Osteoblast (primary cell): ENCODE measurements at regions not wholly inside any gene's neighbourhood (a gene's known extent, or its start where the extent isn't known, plus 50 kb on each side); places are given as distances from the start of the nearest gene placed in this dataset.

Experiments used
- DNase-seq: peaks from one replicate; pipeline ENCODE4 v3.0.0; 2011; ENCODE audit warnings: low spot score, mixed read lengths; ENCODE audit not compliant: insufficient read length; ENCODE audit errors: missing footprints
- H2AFZ ChIP-seq: 2 replicates; pipeline ENCODE4 v1.6.0; 2011; ENCODE audit warnings: mild to moderate bottlenecking, low read length
- H3K27ac ChIP-seq: 2 replicates; pipeline ENCODE4 v1.5.1; 2011; ENCODE audit warnings: mild to moderate bottlenecking, low read depth, low read length, moderate library complexity
- H3K27me3 ChIP-seq: 2 replicates; pipeline ENCODE4 v1.6.0; 2012; ENCODE audit warnings: mild to moderate bottlenecking, control low read depth, inconsistent platforms, low read length, moderate library complexity; ENCODE audit not compliant: insufficient read depth
- H3K36me3 ChIP-seq: 2 replicates; pipeline ENCODE4 v1.5.1; 2011; ENCODE audit warnings: mild to moderate bottlenecking, low read length, control low read depth, moderate library complexity; ENCODE audit not compliant: insufficient read depth
- H3K4me1 ChIP-seq: 2 replicates; pipeline ENCODE4 v1.5.1; 2011; ENCODE audit warnings: mild to moderate bottlenecking, low read length, control low read depth, moderate library complexity; ENCODE audit not compliant: insufficient read depth
- H3K4me2 ChIP-seq: 2 replicates; pipeline ENCODE4 v1.6.0; 2011; ENCODE audit warnings: mild to moderate bottlenecking, low read length; ENCODE audit not compliant: insufficient read depth
- H3K4me3 ChIP-seq: fragments of 200-600 bp; sonication (generic); 3 replicates; pipeline ENCODE4 v1.5.1; 2012; ENCODE audit warnings: mild to moderate bottlenecking, low read length, inconsistent platforms; ENCODE audit not compliant: insufficient read depth
- H3K79me2 ChIP-seq: 2 replicates; pipeline ENCODE4 v1.6.0; 2012; ENCODE audit warnings: mild to moderate bottlenecking, low read length, control low read depth, inconsistent platforms; ENCODE audit not compliant: insufficient read depth
- H3K9me3 ChIP-seq: 2 replicates; pipeline ENCODE4 v1.5.1; 2011; ENCODE audit warnings: low read depth, low read length, control low read depth
- H4K20me1 ChIP-seq: 2 replicates; pipeline ENCODE4 v1.6.0; 2012; ENCODE audit warnings: mild to moderate bottlenecking, low read length, control low read depth; ENCODE audit not compliant: insufficient read depth
- CTCF ChIP-seq: IDR thresholded peaks from 2 replicates; pipeline ENCODE4 v1.5.1; 2011; ENCODE audit warnings: mild to moderate bottlenecking, low read depth, low read length, moderate library complexity; ENCODE audit errors: extremely low read depth

- Histone ChIP-seq H3K27ac (no peak overlapping the region), H3K9me3 (no peaks in the 10 kb centered on the region), H2AFZ (no peak overlapping the region), H3K27me3 (peaks cover 6% of the 10 kb centered on the region), H4K20me1 (no peaks in the 10 kb centered on the region), H3K4me3 (no peak overlapping the region), H3K4me2 (no peak overlapping the region), H3K36me3 (no peaks in the 10 kb centered on the region), H3K4me1 (no peaks in the 10 kb centered on the region), H3K79me2 (no peaks in the 10 kb centered on the region)
- no peak for TF ChIP-seq CTCF
- DNase-seq, result no peak
Observed at GRCh38 chr15:61376961-61377360, 147.9 kb upstream of the RORA start.

DNA sequence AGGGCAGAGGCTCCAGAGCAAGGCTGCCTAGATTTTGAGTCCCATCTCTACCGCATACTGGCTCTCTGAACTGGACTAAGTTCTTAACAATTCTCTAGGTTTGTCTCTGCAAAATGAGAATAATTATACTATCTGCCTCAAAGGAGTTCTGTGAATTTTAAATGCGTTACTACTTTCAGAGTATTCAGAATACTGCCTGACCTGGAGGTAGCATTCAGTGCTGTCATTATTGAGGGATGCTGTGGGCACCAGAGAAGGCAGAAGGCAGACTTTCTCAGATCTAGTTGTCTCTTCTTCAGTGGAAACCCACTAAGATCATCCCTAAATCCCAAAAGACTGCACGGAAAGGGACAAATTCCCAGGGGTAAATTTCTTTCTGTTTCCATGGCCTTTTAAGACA, 147.4 kb upstream of the RORA start:
- TF ChIP-seq CTCF, result no peak
- no peak overlapping the region for H3K27ac ChIP-seq
- DNase-seq, result no peak
- H3K4me3 ChIP-seq, result no peak overlapping the region
- H3K4me1 ChIP-seq, result no peaks in the 10 kb centered on the region
- no peak overlapping the region for H3K4me2 ChIP-seq
- no peaks in the 10 kb centered on the region for H3K36me3 ChIP-seq
- H4K20me1 ChIP-seq, result no peaks in the 10 kb centered on the region
- H3K9me3 ChIP-seq, result no peaks in the 10 kb centered on the region
- no peaks in the 10 kb centered on the region for H3K79me2 ChIP-seq
- peaks cover 6% of the 10 kb centered on the region for H3K27me3 ChIP-seq
- H2AFZ ChIP-seq, result no peak overlapping the region

DNA sequence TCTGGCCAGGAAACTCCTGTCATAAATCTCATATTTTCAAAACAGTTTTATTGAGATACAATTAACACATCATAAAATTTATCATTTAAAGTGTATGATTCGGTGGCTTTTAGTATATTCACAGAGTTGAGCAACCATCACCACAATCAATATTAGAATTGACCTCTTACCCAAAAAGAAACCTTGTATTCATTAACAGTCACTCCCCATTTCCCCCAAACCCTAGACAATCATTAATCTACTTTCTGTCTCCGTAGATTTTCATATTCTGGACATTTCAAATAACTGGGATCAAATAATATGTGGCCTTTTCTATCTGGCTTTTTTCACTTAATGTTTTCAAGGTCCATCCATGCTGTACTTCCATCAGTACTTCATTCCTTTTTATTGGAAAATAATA, 145.7 kb upstream of the RORA start:
- Histone ChIP-seq H3K27me3 (peaks cover 3% of the 10 kb centered on the region), H3K4me2 (no peak overlapping the region), H3K27ac (no peak overlapping the region), H2AFZ (no peak overlapping the region), H3K36me3 (no peaks in the 10 kb centered on the region), H3K4me3 (no peak overlapping the region), H3K4me1 (no peaks in the 10 kb centered on the region), H3K9me3 (no peaks in the 10 kb centered on the region), H4K20me1 (no peaks in the 10 kb centered on the region), H3K79me2 (no peaks in the 10 kb centered on the region)
- DNase-seq, result no peak
- TF ChIP-seq CTCF, result no peak

DNA sequence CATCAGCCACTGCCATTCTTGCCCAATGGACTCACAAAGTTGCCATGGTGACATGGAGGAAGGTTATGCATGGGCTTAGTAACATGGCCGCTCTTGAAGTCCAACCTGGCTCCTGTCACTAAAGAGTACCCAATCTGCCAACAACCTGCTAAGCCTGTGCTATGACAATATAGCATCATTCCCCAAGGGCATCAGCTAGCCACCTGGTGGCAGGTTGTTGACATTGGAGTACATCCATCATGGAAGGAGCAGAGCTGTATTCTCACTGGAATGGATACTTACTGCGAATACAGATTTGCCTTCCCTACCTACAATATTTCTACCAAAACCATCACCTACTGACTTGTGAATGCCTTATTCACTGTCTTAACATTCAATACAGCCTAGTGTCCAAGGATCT, 138.9 kb upstream of the RORA start:
- no peak overlapping the region for H3K27ac ChIP-seq
- no peaks in the 10 kb centered on the region for H4K20me1 ChIP-seq
- no peak overlapping the region for H3K4me2 ChIP-seq
- no peaks in the 10 kb centered on the region for H3K36me3 ChIP-seq
- TF ChIP-seq CTCF, result no peak
- no peak for DNase-seq
- H3K9me3 ChIP-seq, result no peaks in the 10 kb centered on the region
- no peaks in the 10 kb centered on the region for H3K27me3 ChIP-seq
- no peak overlapping the region for H3K4me3 ChIP-seq
- no peak overlapping the region for H2AFZ ChIP-seq
- no peaks in the 10 kb centered on the region for H3K4me1 ChIP-seq
- no peaks in the 10 kb centered on the region for H3K79me2 ChIP-seq
